Suprapubic skin (tissue), 3 donors: ENCODE measurements at regions not wholly inside any gene's neighbourhood (a gene's known extent, or its start where the extent isn't known, plus 50 kb on each side); places are given as distances from the start of the nearest gene placed in this dataset.

Experiments
- POLR2AphosphoS5 ChIP-seq, 3 donors: sonication (generic); formaldehyde crosslinking; IDR thresholded peaks; one replicate each; pipeline ENCODE4 v1.6.1; 2017; ENCODE audit warnings: antibody characterized with exemption in 3 of 3
- TF ChIP-seq, protein P1 (sequence below), 2 donors: fragments of 200-600 bp in 1 of 2; fragments of 450-650 bp in 1 of 2; sonication (generic) in 1 of 2; IDR thresholded peaks; one replicate each; pipeline ENCODE4 v1.5.1; 2016 to 2019; ENCODE audit warnings: antibody characterized with exemption in 2 of 2, mild to moderate bottlenecking in 1 of 2, moderate library complexity in 1 of 2

DNA sequence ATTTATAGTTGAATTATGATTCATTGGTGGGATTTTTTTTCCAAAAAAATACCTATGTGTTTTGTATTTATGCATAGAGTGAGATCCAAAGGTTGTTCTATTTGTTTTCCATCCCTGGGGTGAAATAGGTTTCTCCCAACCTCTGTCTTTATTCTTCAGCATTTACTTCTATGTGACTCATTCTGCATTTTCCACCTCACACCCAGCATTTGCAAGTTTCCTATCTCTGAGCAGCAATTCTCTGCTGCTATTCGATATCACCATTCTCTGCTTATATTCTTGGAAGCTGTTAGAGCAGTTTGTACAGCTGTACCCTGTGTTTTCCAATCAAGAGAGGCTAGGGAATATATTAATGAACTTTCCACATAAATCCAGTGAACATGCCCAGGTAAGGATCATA, 538.9 kb downstream of the SNAPC1 start:
- TF ChIP-seq, protein P1, sequence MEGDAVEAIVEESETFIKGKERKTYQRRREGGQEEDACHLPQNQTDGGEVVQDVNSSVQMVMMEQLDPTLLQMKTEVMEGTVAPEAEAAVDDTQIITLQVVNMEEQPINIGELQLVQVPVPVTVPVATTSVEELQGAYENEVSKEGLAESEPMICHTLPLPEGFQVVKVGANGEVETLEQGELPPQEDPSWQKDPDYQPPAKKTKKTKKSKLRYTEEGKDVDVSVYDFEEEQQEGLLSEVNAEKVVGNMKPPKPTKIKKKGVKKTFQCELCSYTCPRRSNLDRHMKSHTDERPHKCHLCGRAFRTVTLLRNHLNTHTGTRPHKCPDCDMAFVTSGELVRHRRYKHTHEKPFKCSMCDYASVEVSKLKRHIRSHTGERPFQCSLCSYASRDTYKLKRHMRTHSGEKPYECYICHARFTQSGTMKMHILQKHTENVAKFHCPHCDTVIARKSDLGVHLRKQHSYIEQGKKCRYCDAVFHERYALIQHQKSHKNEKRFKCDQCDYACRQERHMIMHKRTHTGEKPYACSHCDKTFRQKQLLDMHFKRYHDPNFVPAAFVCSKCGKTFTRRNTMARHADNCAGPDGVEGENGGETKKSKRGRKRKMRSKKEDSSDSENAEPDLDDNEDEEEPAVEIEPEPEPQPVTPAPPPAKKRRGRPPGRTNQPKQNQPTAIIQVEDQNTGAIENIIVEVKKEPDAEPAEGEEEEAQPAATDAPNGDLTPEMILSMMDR (IDR thresholded peaks at IDR 0.05), result no peak
- TF ChIP-seq POLR2AphosphoS5 (IDR thresholded peaks at IDR 0.05), result no peak
